ENCODE measurements at regions not wholly inside any gene's neighbourhood (a gene's known extent, or its start where the extent isn't known, plus 50 kb on each side); places are given as distances from the start of the nearest gene placed in this dataset.

DNA sequence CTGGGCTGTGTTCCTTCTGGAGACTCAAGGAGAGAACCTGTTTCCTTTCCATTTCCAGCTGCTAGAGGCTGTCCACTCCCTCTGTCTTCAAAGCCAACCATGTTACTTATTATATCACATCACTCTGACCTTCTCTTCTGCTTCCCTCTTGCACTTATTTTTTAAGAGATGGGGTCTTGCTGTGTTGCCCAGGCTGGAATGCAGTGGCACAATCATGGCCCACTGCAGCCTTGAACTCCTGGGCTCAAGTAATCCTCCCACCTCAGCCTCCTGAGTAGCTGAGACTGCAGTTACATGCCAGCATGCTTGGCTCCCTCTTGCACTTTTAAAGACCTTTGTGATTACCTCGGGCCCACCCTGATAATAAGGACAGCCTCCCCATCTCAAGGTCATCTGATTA is 160.0 kb upstream of the DTNBP1 start:
- Histone ChIP-seq H3K4me3 (replicated peaks; ENCODE audit: insufficient read depth, low read length) (no peak overlapping the region), H3K27ac (replicated peaks) (no peak overlapping the region), H3K27me3 (ENCODE audit: insufficient read depth, poor library complexity, severe bottlenecking) (no peaks in the 10 kb centered on the region)
- TF ChIP-seq POLR2AphosphoS5 (IDR thresholded peaks at IDR 0.05; ENCODE audit: low read depth) (no peak), REST (IDR thresholded peaks at IDR 0.05; ENCODE audit: insufficient replicate concordance, low read depth) (no peak), GABPA (IDR thresholded peaks at IDR 0.05; ENCODE audit: low read depth) (no peak), CTCF (IDR thresholded peaks at IDR 0.05; ENCODE audit: insufficient read depth, low read length) (no peak), SPI1 (IDR thresholded peaks at IDR 0.05; ENCODE audit: borderline replicate concordance, low read depth) (no peak)
- DNase-seq (ENCODE audit: low read depth in 1 of 2, low spot score in 1 of 2), result no peak

GRCh38 chr6:15819841-15820240 is 157.0 kb upstream of the DTNBP1 start:
- DNase-seq (ENCODE audit: low read depth in 1 of 2, low spot score in 1 of 2), result no peak
- Histone ChIP-seq H3K27me3 (ENCODE audit: insufficient read depth, poor library complexity, severe bottlenecking) (no peaks in the 10 kb centered on the region), H3K27ac (replicated peaks) (no peak overlapping the region), H3K4me3 (replicated peaks; ENCODE audit: insufficient read depth, low read length) (no peak overlapping the region)
- TF ChIP-seq CTCF (IDR thresholded peaks at IDR 0.05; ENCODE audit: insufficient read depth, low read length), result no peak
- TF ChIP-seq GABPA (IDR thresholded peaks at IDR 0.05; ENCODE audit: low read depth), result no peak
- TF ChIP-seq SPI1 (IDR thresholded peaks at IDR 0.05; ENCODE audit: borderline replicate concordance, low read depth), result no peak
- no peak for TF ChIP-seq REST (IDR thresholded peaks at IDR 0.05; ENCODE audit: insufficient replicate concordance, low read depth)
- no peak for TF ChIP-seq POLR2AphosphoS5 (IDR thresholded peaks at IDR 0.05; ENCODE audit: low read depth)

GRCh38 chr6:15819226-15819625 is 156.4 kb upstream of the DTNBP1 start:
- Histone ChIP-seq H3K27me3 (ENCODE audit: insufficient read depth, poor library complexity, severe bottlenecking) (no peaks in the 10 kb centered on the region), H3K27ac (replicated peaks) (no peak overlapping the region), H3K4me3 (replicated peaks; ENCODE audit: insufficient read depth, low read length) (no peak overlapping the region)
- TF ChIP-seq SPI1 (IDR thresholded peaks at IDR 0.05; ENCODE audit: borderline replicate concordance, low read depth) (no peak), GABPA (IDR thresholded peaks at IDR 0.05; ENCODE audit: low read depth) (no peak), CTCF (IDR thresholded peaks at IDR 0.05; ENCODE audit: insufficient read depth, low read length) (no peak), POLR2AphosphoS5 (IDR thresholded peaks at IDR 0.05; ENCODE audit: low read depth) (no peak), REST (IDR thresholded peaks at IDR 0.05; ENCODE audit: insufficient replicate concordance, low read depth) (no peak)
- DNase-seq (ENCODE audit: low read depth in 1 of 2, low spot score in 1 of 2), result no peak

Data from HL-60 (cell line).